KMS-11 (cell line): ENCODE measurements at regions not wholly inside any gene's neighbourhood (a gene's known extent, or its start where the extent isn't known, plus 50 kb on each side); places are given as distances from the start of the nearest gene placed in this dataset.

Experiments
- H2AFZ ChIP-seq: fragments of 200-600 bp; sonication (generic); 2 replicates; pipeline ENCODE4 v1.6.1; 2016; ENCODE audit warnings: antibody characterized with exemption, mixed run types, low read depth
- H3K27ac ChIP-seq: fragments of 200-600 bp; sonication (generic); 2 replicates; pipeline ENCODE4 v1.6.1; 2016; ENCODE audit warnings: mild to moderate bottlenecking, mixed run types
- H3K27me3 ChIP-seq: fragments of 200-600 bp; sonication (generic); 2 replicates; pipeline ENCODE4 v1.6.1; 2017; ENCODE audit warnings: mild to moderate bottlenecking, low read depth, mixed run types, moderate library complexity; ENCODE audit not compliant: insufficient read depth
- H3K36me3 ChIP-seq: fragments of 200-600 bp; sonication (generic); 2 replicates; pipeline ENCODE4 v1.6.1; 2017; ENCODE audit warnings: mild to moderate bottlenecking, mixed run types; ENCODE audit not compliant: insufficient read depth
- H3K4me1 ChIP-seq: fragments of 200-600 bp; sonication (generic); 2 replicates; pipeline ENCODE4 v1.6.1; 2016; ENCODE audit warnings: mild to moderate bottlenecking, low read depth, mixed run types; ENCODE audit not compliant: poor library complexity, severe bottlenecking
- H3K4me2 ChIP-seq: fragments of 200-600 bp; sonication (generic); 2 replicates; pipeline ENCODE4 v1.7.0; 2016; ENCODE audit warnings: mild to moderate bottlenecking, mixed run types
- H3K4me3 ChIP-seq: fragments of 200-600 bp; sonication (generic); IDR thresholded peaks from 2 replicates; pipeline ENCODE4 v1.6.1; 2017; ENCODE audit warnings: low read depth, low read length, mixed read lengths; ENCODE audit not compliant: insufficient read depth
- H3K79me2 ChIP-seq: fragments of 200-600 bp; sonication (generic); 2 replicates; pipeline ENCODE4 v1.6.1; 2016; ENCODE audit warnings: low read depth, mixed run types; ENCODE audit not compliant: insufficient read depth
- H3K9ac ChIP-seq: fragments of 200-600 bp; sonication (generic); 2 replicates; pipeline ENCODE4 v1.6.1; 2016; ENCODE audit warnings: mild to moderate bottlenecking, mixed run types
- H4K20me1 ChIP-seq: fragments of 200-600 bp; sonication (generic); 2 replicates; pipeline ENCODE4 v1.6.1; 2016; ENCODE audit warnings: mild to moderate bottlenecking, mixed run types; ENCODE audit not compliant: insufficient read depth
- TF ChIP-seq, protein P1 (sequence below): fragments of 200-600 bp; sonication (generic); conservative IDR thresholded peaks from 2 replicates; pipeline ENCODE4 v1.6.1; 2017; ENCODE audit warnings: low read depth, mild to moderate bottlenecking, antibody characterized with exemption, low read length, moderate library complexity, mixed read lengths

- H2AFZ ChIP-seq = no peak overlapping the region
- no peak overlapping the region for H3K4me2 ChIP-seq
- no peak overlapping the region for H3K9ac ChIP-seq
- TF ChIP-seq, protein P1, sequence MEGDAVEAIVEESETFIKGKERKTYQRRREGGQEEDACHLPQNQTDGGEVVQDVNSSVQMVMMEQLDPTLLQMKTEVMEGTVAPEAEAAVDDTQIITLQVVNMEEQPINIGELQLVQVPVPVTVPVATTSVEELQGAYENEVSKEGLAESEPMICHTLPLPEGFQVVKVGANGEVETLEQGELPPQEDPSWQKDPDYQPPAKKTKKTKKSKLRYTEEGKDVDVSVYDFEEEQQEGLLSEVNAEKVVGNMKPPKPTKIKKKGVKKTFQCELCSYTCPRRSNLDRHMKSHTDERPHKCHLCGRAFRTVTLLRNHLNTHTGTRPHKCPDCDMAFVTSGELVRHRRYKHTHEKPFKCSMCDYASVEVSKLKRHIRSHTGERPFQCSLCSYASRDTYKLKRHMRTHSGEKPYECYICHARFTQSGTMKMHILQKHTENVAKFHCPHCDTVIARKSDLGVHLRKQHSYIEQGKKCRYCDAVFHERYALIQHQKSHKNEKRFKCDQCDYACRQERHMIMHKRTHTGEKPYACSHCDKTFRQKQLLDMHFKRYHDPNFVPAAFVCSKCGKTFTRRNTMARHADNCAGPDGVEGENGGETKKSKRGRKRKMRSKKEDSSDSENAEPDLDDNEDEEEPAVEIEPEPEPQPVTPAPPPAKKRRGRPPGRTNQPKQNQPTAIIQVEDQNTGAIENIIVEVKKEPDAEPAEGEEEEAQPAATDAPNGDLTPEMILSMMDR = no peak
- no peaks in the 10 kb centered on the region for H3K4me1 ChIP-seq
- no peak overlapping the region for H3K27ac ChIP-seq
- H3K36me3 ChIP-seq = no peaks in the 10 kb centered on the region
- no peaks in the 10 kb centered on the region for H3K27me3 ChIP-seq
- H4K20me1 ChIP-seq = no peaks in the 10 kb centered on the region
- H3K79me2 ChIP-seq = no peaks in the 10 kb centered on the region
- no peak overlapping the region for H3K4me3 ChIP-seq
Measured at GRCh38 chr19:28886708-28887107, 326.2 kb downstream of the UQCRFS1 start.

GRCh38 chr19:28885965-28886364, 327.0 kb downstream of the UQCRFS1 start:
- H3K9ac ChIP-seq = no peak overlapping the region
- H2AFZ ChIP-seq = no peak overlapping the region
- no peaks in the 10 kb centered on the region for H3K79me2 ChIP-seq
- H3K4me1 ChIP-seq = no peaks in the 10 kb centered on the region
- H3K4me2 ChIP-seq = no peak overlapping the region
- no peak overlapping the region for H3K27ac ChIP-seq
- H3K4me3 ChIP-seq = no peak overlapping the region
- H3K36me3 ChIP-seq = no peaks in the 10 kb centered on the region
- TF ChIP-seq, protein P1 = no peak
- no peaks in the 10 kb centered on the region for H4K20me1 ChIP-seq
- no peaks in the 10 kb centered on the region for H3K27me3 ChIP-seq

DNA sequence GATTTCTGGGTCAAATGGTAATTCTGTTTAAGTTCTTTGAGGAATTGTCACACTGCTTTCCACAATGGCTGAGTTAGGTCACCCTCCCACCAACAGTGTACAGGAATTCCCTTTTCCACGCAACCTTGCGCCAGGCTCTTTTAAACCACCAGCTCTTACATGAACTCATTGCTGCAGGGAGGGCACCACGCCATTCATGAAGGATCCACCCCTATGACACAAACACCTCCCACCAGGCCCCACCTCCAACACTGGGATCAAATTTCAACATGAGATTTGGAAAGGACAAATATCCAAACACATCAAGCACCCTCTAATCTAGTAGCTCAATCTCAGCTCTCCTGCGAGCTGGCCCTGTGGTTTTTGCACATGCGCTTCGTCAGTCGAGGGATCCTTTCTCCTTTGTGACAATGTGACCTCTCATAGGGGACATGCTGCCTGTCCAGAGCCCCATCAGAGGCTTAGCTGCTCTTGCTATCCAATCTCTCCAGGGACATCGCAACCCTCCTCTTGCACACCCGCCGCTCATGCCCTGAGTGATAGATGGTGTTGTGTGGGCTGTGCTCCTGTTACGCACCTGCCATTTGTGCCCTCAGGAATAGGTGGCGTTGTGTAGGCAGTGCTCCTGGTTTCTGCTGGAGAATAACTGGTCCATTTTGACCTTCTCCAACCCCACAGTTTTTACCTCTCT, 328.0 kb downstream of the UQCRFS1 start:
- no peaks in the 10 kb centered on the region for H3K36me3 ChIP-seq
- no peak overlapping the region for H2AFZ ChIP-seq
- H3K27me3 ChIP-seq = no peaks in the 10 kb centered on the region
- no peak overlapping the region for H3K4me3 ChIP-seq
- TF ChIP-seq, protein P1 = no peak
- H3K9ac ChIP-seq = no peak overlapping the region
- no peak overlapping the region for H3K4me2 ChIP-seq
- H3K79me2 ChIP-seq = no peaks in the 10 kb centered on the region
- H4K20me1 ChIP-seq = no peaks in the 10 kb centered on the region
- H3K27ac ChIP-seq = no peak overlapping the region
- H3K4me1 ChIP-seq = no peaks in the 10 kb centered on the region

- no peaks in the 10 kb centered on the region for H4K20me1 ChIP-seq
- H3K36me3 ChIP-seq = no peaks in the 10 kb centered on the region
- no peaks in the 10 kb centered on the region for H3K27me3 ChIP-seq
- no peak overlapping the region for H3K4me3 ChIP-seq
- no peak overlapping the region for H3K9ac ChIP-seq
- TF ChIP-seq, protein P1 = no peak
- H3K4me2 ChIP-seq = no peak overlapping the region
- H3K4me1 ChIP-seq = no peaks in the 10 kb centered on the region
- H3K27ac ChIP-seq = no peak overlapping the region
- H3K79me2 ChIP-seq = no peaks in the 10 kb centered on the region
- no peak overlapping the region for H2AFZ ChIP-seq
Measured at GRCh38 chr19:28883241-28883693, 329.7 kb downstream of the UQCRFS1 start.
